ENCODE measurements at regions not wholly inside any gene's neighbourhood (a gene's known extent, or its start where the extent isn't known, plus 50 kb on each side); places are given as distances from the start of the nearest gene placed in this dataset.

GRCh38 chr2:5504756-5505155 is 187.4 kb upstream of the SOX11 start:
- TF ChIP-seq EZH2phosphoT487 (IDR thresholded peaks at IDR 0.05; ENCODE audit: insufficient read depth, low read depth) (no peak), EZH2 (IDR thresholded peaks at IDR 0.05; ENCODE audit: insufficient read depth, poor library complexity, severe bottlenecking) (no peak)

Measured in GM23248 (cell line).